GM21515 (cell line): ENCODE measurements at regions not wholly inside any gene's neighbourhood (a gene's known extent, or its start where the extent isn't known, plus 50 kb on each side); places are given as distances from the start of the nearest gene placed in this dataset.
A peak's percentile ranks its signal among the peaks of the same experiment; 100 is the strongest.
"Not testable (repeated sequence)": the region's sequence is repeated elsewhere in the genome, so short reads cannot be mapped to it uniquely, and the experiment has no call there.

ENCODE experiments used
- ATAC-seq: cut with Tn5 transposase; IDR thresholded peaks from one replicate; pipeline ENCODE4 v1.9.1; 2021; ENCODE audit not compliant: unreplicated experiment

GRCh38 chr2:237195396-237196120 lies 109.9 kb downstream of the COPS8 start:
- no peak for ATAC-seq

GRCh38 chr2:237196409-237196808 lies 110.7 kb downstream of the COPS8 start:
- no peak for ATAC-seq

GRCh38 chr2:237196866-237197618 lies 111.4 kb downstream of the COPS8 start:
- ATAC-seq: no peak

- no peak for ATAC-seq
Observed at GRCh38 chr2:237198164-237198855, 112.6 kb downstream of the COPS8 start.

GRCh38 chr2:237199082-237199481 lies 113.4 kb downstream of the COPS8 start:
- no peak for ATAC-seq

- ATAC-seq: no peak
Observed at GRCh38 chr2:237199577-237199976, 113.9 kb downstream of the COPS8 start.

- ATAC-seq: no peak
Observed at GRCh38 chr2:237200462-237200861, 114.8 kb downstream of the COPS8 start.

- ATAC-seq: peak; percentile 74
Observed at GRCh38 chr2:237201461-237202287, 116.0 kb downstream of the COPS8 start.

GRCh38 chr2:237202288-237203030 lies 116.8 kb downstream of the COPS8 start:
- ATAC-seq: no peak

GRCh38 chr2:237205043-237205541 lies 119.4 kb downstream of the COPS8 start:
- ATAC-seq: no peak

- ATAC-seq: no peak
Observed at GRCh38 chr2:237205561-237205971, 119.9 kb downstream of the COPS8 start.

- ATAC-seq: no peak
Observed at GRCh38 chr2:237207646-237208045, 122.0 kb downstream of the COPS8 start.

- ATAC-seq: no peak
Observed at GRCh38 chr2:237208373-237209260, 122.9 kb downstream of the COPS8 start.

GRCh38 chr2:237209885-237210284 lies 124.2 kb downstream of the COPS8 start:
- ATAC-seq: no peak

GRCh38 chr2:237210297-237210696 lies 124.6 kb downstream of the COPS8 start:
- no peak for ATAC-seq

- no peak for ATAC-seq
Observed at GRCh38 chr2:237210763-237211162, 125.1 kb downstream of the COPS8 start.

GRCh38 chr2:237212356-237213279 lies 126.9 kb downstream of the COPS8 start:
- not testable (repeated sequence) for ATAC-seq
